Neural progenitor cell (in vitro differentiated cells): ENCODE measurements at regions not wholly inside any gene's neighbourhood (a gene's known extent, or its start where the extent isn't known, plus 50 kb on each side); places are given as distances from the start of the nearest gene placed in this dataset.

ENCODE experiments used
- CTCF ChIP-seq: fragments of 200-600 bp; sonication (generic); IDR thresholded peaks from 2 replicates; pipeline ENCODE4 v1.5.1; 2017; ENCODE audit warnings: antibody characterized with exemption, mild to moderate bottlenecking
- EZH2 ChIP-seq: fragments of 200-600 bp; sonication (generic); IDR thresholded peaks from 2 replicates; pipeline ENCODE4 v1.6.1; 2017; ENCODE audit warnings: antibody characterized with exemption, mild to moderate bottlenecking, moderate library complexity
- EZH2phosphoT487 ChIP-seq: fragments of 200-600 bp; sonication (generic); IDR thresholded peaks from 2 replicates; pipeline ENCODE4 v1.6.1; 2017; ENCODE audit warnings: antibody characterized with exemption

DNA sequence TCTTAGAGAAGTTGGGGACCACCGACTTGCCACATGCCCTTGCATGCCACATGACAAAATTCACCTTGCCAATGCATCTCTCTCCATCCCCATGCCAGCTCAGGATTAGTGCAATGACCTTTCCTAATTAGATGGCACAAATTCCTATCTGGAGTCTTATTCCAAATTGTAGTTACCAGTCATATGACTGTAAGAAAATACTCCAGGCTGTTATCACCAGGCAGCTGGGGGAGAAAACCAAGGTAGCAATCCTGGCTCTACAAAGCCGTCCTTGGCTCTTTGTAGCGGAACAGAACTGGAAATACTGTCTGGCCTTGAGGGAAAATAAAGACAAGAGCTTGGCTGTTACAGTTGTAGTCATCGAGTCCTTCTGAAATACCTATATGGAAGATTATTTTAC lies 208.5 kb upstream of the DIO2 start:
- TF ChIP-seq CTCF (no peak), EZH2phosphoT487 (no peak), EZH2 (no peak)
